ENCODE measurements at regions not wholly inside any gene's neighbourhood (a gene's known extent, or its start where the extent isn't known, plus 50 kb on each side); places are given as distances from the start of the nearest gene placed in this dataset.

DNA sequence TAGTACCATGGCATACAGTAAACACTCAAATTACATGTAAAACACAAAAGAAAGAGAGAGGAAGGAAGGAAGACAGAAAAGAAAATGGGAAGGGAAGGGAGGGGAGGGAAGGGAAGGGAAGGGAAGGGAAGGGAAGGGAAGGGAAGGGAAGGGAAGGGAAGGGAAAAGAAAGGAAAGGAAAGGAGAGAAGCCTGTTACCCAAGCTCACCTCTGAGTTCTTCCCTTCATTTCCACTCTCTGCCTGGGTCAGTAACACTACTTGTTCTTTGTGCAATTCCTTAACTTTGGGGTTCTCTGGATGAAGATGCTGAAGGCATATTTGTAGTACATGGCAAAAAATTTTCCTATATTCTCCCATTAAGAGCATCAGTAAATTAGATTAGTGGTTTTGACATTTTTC, 241.0 kb downstream of the RAB28 start:
- Mint-ChIP-seq H3K27ac (no peak overlapping the region), H3K4me1 (ENCODE audit: low read depth) (peaks cover 10% of the 10 kb centered on the region), H3K27me3 (ENCODE audit: low read depth) (no peaks in the 10 kb centered on the region), H3K36me3 (ENCODE audit: insufficient read depth in 2 of 2) (peaks cover 6 to 10% of the 10 kb centered on the region in 2 donors), H3K4me3 (no peak overlapping the region), H3K9me3 (peaks cover 7 to 15% of the 10 kb centered on the region in 2 donors)
- ATAC-seq (replicated peaks in 1 of 2) (no peak), DNase-seq (no peak)

DNA sequence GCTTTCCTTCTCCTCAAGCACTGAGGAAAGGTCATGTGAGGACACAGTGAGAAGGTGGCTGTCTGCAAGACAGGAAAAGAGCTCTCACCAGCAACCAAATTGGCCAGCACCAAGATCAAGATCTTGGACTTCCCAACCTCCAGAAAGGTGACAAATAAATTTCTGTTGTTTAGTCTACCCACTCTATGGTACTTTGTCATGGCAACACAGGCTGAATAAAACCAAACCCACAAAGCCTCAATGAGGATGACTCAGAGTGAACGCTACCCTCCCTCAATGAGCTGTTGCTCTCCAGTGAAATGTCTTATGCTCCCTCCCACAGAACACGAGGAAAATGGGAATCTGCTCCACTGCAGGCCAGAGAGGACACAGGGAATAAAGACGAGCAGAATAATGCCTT, 244.1 kb downstream of the RAB28 start:
- Mint-ChIP-seq H3K4me3 (no peak overlapping the region), H3K9me3 (peaks cover 0 to 13% of the 10 kb centered on the region in 2 donors), H3K36me3 (ENCODE audit: insufficient read depth in 2 of 2) (no peaks in the 10 kb centered on the region), H3K4me1 (ENCODE audit: low read depth) (peaks cover 10% of the 10 kb centered on the region), H3K27me3 (ENCODE audit: low read depth) (no peaks in the 10 kb centered on the region), H3K27ac (no peak overlapping the region)
- DNase-seq, result peak; percentile 11
- ATAC-seq (replicated peaks in 1 of 2), result peak; percentile 90 to 91

DNA sequence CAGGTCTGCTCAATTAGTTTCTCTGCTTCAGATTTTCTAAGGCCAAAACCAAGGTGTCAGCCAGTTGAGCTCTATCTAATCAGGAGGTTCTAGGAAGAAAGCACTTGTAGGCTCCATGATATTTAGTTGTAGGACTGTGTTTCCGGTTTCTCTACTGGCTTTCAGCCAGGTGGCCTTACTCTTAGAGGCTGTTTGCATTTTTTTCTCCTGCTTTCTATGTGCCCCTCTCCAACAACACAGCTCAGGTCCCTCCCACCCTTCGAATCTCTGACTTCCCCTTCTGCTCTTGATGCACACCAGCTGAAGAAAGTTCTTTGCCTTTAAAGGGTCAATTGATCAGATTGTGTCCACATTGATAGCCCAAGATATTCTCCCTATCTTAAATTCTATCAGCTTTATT, 245.2 kb downstream of the RAB28 start:
- DNase-seq (no peak), ATAC-seq (replicated peaks in 1 of 2) (no peak)
- peaks cover 0 to 2% of the 10 kb centered on the region in 2 donors for H3K36me3 Mint-ChIP-seq (ENCODE audit: insufficient read depth in 2 of 2)
- H3K9me3 Mint-ChIP-seq, result peaks cover 1 to 15% of the 10 kb centered on the region in 2 donors
- H3K4me1 Mint-ChIP-seq (ENCODE audit: low read depth), result peaks cover 10% of the 10 kb centered on the region
- no peaks in the 10 kb centered on the region for H3K27me3 Mint-ChIP-seq (ENCODE audit: low read depth)
- no peak overlapping the region for H3K27ac Mint-ChIP-seq
- no peak overlapping the region for H3K4me3 Mint-ChIP-seq

DNA sequence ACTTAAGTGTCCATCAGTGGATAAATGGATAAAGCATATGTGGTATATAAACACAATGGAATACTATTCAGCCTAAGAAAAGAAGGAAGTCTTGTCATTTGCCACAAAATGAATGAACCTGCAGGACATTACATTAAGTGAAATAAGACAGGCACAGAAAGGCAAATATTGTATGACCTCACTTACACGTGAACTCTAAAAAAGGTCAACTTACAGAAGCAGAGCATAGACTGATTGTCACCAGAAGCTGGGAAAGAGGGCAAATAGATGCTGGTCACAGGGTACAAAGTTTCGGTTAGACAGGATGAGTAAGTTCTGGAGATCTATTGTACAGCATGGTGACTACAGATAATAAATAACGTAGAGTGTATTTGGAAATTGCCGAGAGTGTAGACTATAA, 247.7 kb downstream of the RAB28 start:
- Mint-ChIP-seq H3K4me3 (no peak overlapping the region), H3K9me3 (peaks cover 9 to 16% of the 10 kb centered on the region in 2 donors), H3K36me3 (ENCODE audit: insufficient read depth in 2 of 2) (peaks cover 2 to 6% of the 10 kb centered on the region in 2 donors), H3K27ac (no peak overlapping the region), H3K4me1 (ENCODE audit: low read depth) (peaks cover 10% of the 10 kb centered on the region), H3K27me3 (ENCODE audit: low read depth) (no peaks in the 10 kb centered on the region)
- DNase-seq, result no peak
- no peak for ATAC-seq (replicated peaks in 1 of 2)

DNA sequence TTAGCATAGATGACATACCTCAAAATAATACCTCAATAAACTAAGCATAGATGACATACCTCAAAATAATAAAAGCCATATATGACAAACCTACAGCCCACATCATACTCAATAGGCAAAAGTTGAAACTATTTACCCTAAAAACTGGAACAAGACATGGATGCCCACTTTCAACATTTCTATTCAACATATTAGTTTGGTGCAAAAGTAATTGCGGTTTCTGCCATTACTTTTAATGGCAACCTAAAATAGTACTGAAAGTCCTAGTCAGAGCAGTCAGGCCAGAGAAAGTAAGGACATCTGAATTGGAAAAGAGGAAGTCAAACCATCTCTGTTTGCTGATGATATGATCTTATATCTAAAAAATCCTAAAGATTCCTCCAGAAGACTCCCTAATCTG, 250.4 kb downstream of the RAB28 start:
- no peak overlapping the region for H3K4me3 Mint-ChIP-seq
- H3K36me3 Mint-ChIP-seq (ENCODE audit: insufficient read depth in 2 of 2), result peaks cover 12 to 21% of the 10 kb centered on the region in 2 donors
- no peak overlapping the region for H3K27ac Mint-ChIP-seq
- DNase-seq (no peak), ATAC-seq (replicated peaks in 1 of 2) (no peak)
- no peaks in the 10 kb centered on the region for H3K4me1 Mint-ChIP-seq (ENCODE audit: low read depth)
- peaks cover 23 to 24% of the 10 kb centered on the region in 2 donors for H3K9me3 Mint-ChIP-seq
- no peaks in the 10 kb centered on the region for H3K27me3 Mint-ChIP-seq (ENCODE audit: low read depth)

DNA sequence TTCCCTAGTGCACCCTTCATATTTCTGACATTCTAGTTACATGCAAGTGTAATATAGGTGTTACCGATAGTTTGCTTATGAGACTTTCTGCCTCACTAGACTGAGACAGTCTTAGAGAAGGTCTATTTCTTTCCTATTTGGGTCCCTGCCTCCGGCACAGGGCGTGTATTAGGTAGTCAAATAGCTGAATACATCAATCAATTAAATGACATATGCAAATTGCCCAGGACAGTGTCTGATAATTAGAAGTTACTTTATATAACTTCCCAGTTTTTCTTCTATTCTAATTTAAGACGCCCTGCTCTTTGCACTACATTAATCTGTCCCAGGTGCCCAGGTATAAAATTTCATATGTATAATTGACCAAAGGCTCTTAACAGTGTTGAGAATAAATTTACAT, 264.2 kb downstream of the RAB28 start:
- ATAC-seq (replicated peaks in 1 of 2) (no peak), DNase-seq (no peak)
- Mint-ChIP-seq H3K4me3 (no peak overlapping the region), H3K27ac (no peak overlapping the region), H3K27me3 (ENCODE audit: low read depth) (no peaks in the 10 kb centered on the region), H3K4me1 (ENCODE audit: low read depth) (no peaks in the 10 kb centered on the region), H3K9me3 (peaks cover 0 to 7% of the 10 kb centered on the region in 2 donors), H3K36me3 (ENCODE audit: insufficient read depth in 2 of 2) (peaks cover 0 to 4% of the 10 kb centered on the region in 2 donors)

DNA sequence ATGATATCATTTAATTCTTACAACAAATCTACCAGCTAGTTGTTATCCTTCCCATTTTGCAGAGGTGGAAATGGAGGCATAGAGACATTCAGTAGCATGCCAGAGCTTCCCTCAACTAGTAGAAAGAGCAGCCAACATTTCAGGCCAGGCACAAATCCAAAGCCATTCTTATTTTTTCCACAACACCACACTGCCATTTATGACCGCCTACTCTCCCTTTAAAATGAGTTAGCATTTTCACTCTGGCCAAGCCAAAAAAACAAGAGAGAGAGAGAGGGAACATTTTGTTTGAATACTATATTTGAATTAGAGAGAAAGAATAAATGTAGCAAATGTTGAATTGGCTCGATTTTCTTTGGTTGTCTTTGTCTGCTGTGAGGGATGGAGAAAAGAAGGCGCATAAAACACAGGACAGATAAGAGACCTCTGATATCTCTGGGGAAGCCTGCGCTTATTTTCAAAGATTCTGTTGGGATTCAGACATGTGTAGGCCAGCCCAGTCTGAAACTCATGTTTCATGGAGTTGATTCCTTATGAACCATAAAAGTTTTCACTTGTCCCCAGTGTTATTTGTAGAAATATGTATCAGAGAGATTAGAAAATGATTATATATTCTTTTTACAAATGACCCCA, 265.7 kb downstream of the RAB28 start:
- H3K36me3 Mint-ChIP-seq (ENCODE audit: insufficient read depth in 2 of 2), result peaks cover 0 to 4% of the 10 kb centered on the region in 2 donors
- no peak for DNase-seq
- no peaks in the 10 kb centered on the region for H3K27me3 Mint-ChIP-seq (ENCODE audit: low read depth)

DNA sequence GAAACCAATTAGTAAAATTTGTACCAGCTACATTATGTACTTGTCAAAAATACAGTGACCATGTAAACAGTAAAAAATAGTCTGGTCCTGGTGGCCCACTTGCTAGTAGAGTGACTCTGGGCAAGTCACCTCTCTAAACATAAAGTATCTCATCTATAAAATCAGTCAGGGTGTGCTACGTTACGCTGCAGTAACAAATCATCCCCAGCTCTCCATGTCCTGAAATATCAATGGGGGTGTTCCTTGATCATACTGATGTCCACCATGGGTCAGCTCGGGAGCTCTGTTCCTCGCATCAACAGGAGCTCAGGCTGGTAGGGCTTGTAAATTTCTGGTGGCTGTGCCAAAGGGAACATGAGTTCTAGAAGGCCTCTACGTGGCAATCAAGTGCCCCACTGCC, 268.6 kb downstream of the RAB28 start:
- ATAC-seq (replicated peaks in 1 of 2), result no peak
- Mint-ChIP-seq H3K4me3 (no peak overlapping the region), H3K4me1 (ENCODE audit: low read depth) (no peaks in the 10 kb centered on the region), H3K9me3 (peaks cover 0 to 7% of the 10 kb centered on the region in 2 donors), H3K27ac (no peak overlapping the region), H3K27me3 (ENCODE audit: low read depth) (no peaks in the 10 kb centered on the region), H3K36me3 (ENCODE audit: insufficient read depth in 2 of 2) (peaks cover 0 to 4% of the 10 kb centered on the region in 2 donors)
- no peak for DNase-seq

More for the DNA sequence above, 265.7 kb downstream of the RAB28 start:
- Mint-ChIP-seq H3K27ac (no peak overlapping the region), H3K4me1 (ENCODE audit: low read depth) (no peaks in the 10 kb centered on the region), H3K9me3 (peaks cover 0 to 7% of the 10 kb centered on the region in 2 donors), H3K4me3 (no peak overlapping the region)
- no peak for ATAC-seq (replicated peaks in 1 of 2)

DNA sequence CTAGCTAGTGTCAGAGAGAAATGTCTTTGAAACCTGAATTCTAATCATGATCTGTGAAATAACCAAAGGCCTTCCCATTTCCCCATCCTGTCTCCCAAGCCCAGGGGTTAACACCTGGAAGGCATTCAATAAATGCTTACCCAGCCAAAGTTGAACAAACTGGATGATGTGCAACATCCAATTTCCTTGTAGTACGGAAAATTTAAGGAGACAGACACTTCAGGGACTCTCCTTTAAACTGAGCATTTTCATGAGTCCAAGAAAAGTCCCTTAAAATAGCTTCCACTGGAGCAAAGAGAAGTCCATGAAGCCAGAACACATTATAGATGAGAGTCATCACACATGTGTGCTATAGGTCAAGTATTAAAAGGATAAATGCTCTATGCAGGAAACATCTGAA, 271.2 kb downstream of the RAB28 start:
- no peak overlapping the region for H3K4me3 Mint-ChIP-seq
- H3K27me3 Mint-ChIP-seq (ENCODE audit: low read depth), result no peaks in the 10 kb centered on the region
- H3K9me3 Mint-ChIP-seq, result peaks cover 0 to 7% of the 10 kb centered on the region in 2 donors
- H3K36me3 Mint-ChIP-seq (ENCODE audit: insufficient read depth in 2 of 2), result peaks cover 3 to 4% of the 10 kb centered on the region in 2 donors
- DNase-seq, result no peak
- no peak overlapping the region for H3K27ac Mint-ChIP-seq
- ATAC-seq (replicated peaks in 1 of 2), result no peak
- H3K4me1 Mint-ChIP-seq (ENCODE audit: low read depth), result no peaks in the 10 kb centered on the region

DNA sequence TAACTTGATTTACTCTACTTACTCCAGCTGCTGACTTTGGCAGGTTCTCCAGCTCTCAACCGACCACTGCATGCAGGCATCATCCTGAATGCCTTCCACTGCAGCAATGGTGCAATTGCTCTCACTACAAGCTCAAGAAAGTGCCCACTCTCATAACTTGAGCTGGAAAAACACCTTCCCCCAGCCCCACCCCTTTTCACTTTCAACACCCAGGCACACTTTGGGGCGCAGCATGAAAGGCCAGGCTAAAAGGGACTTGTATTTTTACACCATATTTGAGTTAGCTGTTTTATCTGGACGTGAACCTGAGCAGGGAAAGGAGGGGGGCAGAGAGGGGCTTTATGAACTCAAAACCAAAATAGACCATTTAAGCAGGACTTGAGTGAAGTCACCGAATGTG, 274.5 kb downstream of the RAB28 start:
- H3K36me3 Mint-ChIP-seq (ENCODE audit: insufficient read depth in 2 of 2), result peaks cover 0 to 3% of the 10 kb centered on the region in 2 donors
- no peak for ATAC-seq (replicated peaks in 1 of 2)
- H3K27ac Mint-ChIP-seq, result no peak overlapping the region
- H3K27me3 Mint-ChIP-seq (ENCODE audit: low read depth), result no peaks in the 10 kb centered on the region
- no peak for DNase-seq
- no peaks in the 10 kb centered on the region for H3K9me3 Mint-ChIP-seq
- no peak overlapping the region for H3K4me3 Mint-ChIP-seq
- no peaks in the 10 kb centered on the region for H3K4me1 Mint-ChIP-seq (ENCODE audit: low read depth)

DNA sequence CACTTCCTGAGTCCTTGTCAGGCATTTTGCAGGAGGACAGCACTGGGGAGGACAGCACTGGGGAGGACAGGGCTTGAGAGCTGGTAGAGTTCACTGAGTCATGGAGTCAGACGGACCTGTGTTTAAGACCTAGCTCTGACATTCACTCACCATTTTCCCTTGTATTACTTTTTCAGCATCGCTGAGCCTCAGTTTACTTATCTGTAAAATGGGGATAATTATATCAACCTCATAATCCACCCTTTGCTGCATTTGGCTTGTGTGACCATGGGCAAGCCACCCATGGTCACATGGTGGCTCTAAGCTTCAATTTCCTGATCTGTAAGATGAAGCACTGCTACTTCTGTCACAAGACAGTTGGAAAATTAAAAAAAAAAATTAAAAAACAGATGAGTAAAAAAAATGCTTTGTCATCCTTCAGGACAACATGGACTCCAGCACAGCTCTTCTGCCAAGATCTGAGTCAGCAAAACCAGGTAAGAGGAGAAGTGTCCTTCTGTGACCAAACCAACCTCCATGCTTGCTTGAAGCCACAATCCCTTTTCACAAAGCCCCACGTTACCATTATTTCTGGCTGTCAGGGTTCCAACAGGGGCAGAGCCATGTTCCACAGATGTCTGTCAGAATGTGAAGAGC, 275.5 kb downstream of the RAB28 start:
- no peaks in the 10 kb centered on the region for H3K27me3 Mint-ChIP-seq (ENCODE audit: low read depth)
- peaks cover 0 to 3% of the 10 kb centered on the region in 2 donors for H3K36me3 Mint-ChIP-seq (ENCODE audit: insufficient read depth in 2 of 2)
- no peak overlapping the region for H3K27ac Mint-ChIP-seq
- H3K4me3 Mint-ChIP-seq, result no peak overlapping the region
- DNase-seq (no peak), ATAC-seq (replicated peaks in 1 of 2) (no peak)
- no peaks in the 10 kb centered on the region for H3K4me1 Mint-ChIP-seq (ENCODE audit: low read depth)
- no peaks in the 10 kb centered on the region for H3K9me3 Mint-ChIP-seq

DNA sequence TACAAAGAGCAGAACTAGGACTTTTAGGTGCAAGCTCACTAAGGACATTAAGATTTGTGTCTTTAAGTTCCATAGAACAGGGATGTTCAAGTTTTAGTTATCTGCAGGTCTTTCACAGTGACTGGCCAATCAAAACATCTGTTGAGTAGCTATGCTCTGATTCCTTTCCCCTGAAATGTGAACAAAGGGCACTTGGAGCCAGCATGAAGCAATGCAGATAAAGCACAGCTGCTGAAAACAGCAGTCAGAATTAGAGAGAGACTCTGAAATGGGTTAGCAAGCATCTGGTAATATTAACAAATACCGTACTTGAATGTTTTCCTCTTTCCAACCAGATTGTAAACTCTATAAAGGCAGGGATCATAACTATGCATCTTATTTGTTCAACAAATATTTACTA, 276.9 kb downstream of the RAB28 start:
- no peak for ATAC-seq (replicated peaks in 1 of 2)
- H3K9me3 Mint-ChIP-seq, result no peaks in the 10 kb centered on the region

DNA sequence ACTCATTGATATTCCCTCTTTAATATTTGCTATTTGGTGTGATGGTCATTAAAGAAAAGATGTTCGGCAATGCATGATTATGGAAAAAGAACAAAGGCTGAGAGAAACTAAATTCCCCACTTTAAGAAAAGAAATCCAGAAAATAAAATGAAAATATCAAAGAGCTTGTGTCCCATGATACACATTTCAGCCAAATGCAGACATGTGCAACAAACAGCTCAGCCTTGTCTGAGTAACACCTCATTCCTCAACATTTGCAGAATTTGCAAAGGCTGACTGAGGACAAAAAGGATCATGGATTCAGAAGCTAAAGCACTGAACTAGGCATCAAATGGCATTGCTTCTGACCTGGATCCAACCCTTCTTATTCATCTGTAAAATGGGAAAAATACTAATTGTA, 281.0 kb downstream of the RAB28 start:
- no peak overlapping the region for H3K27ac Mint-ChIP-seq
- H3K9me3 Mint-ChIP-seq, result no peaks in the 10 kb centered on the region
- H3K36me3 Mint-ChIP-seq (ENCODE audit: insufficient read depth in 2 of 2), result no peaks in the 10 kb centered on the region
- DNase-seq (no peak), ATAC-seq (replicated peaks in 1 of 2) (no peak)
- H3K27me3 Mint-ChIP-seq (ENCODE audit: low read depth), result no peaks in the 10 kb centered on the region
- H3K4me1 Mint-ChIP-seq (ENCODE audit: low read depth), result no peaks in the 10 kb centered on the region
- H3K4me3 Mint-ChIP-seq, result no peak overlapping the region

More for the DNA sequence above, 276.9 kb downstream of the RAB28 start:
- Mint-ChIP-seq H3K27me3 (ENCODE audit: low read depth) (no peaks in the 10 kb centered on the region), H3K36me3 (ENCODE audit: insufficient read depth in 2 of 2) (peaks cover 0 to 3% of the 10 kb centered on the region in 2 donors), H3K27ac (no peak overlapping the region), H3K4me1 (ENCODE audit: low read depth) (no peaks in the 10 kb centered on the region), H3K4me3 (no peak overlapping the region)
- DNase-seq, result no peak

DNA sequence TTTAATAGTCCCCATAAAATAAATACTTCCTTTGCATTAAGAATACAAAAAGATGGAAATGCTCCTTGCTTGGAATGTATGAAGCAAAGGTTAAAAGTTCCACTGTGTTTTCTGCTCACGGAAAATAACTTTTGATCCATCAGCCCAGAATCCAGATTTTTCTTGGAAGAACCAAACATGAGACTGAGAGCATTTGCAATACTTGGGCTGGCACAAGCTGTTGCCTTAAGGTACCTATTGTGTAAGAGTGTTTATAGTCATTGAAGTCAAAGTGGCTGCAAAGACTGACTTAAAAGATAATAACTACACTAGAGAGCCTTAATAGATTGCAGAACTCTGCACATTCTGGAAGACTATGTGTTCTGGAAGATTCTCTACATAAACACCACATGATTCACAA, 281.4 kb downstream of the RAB28 start:
- H3K27ac Mint-ChIP-seq, result no peak overlapping the region
- H3K36me3 Mint-ChIP-seq (ENCODE audit: insufficient read depth in 2 of 2), result no peaks in the 10 kb centered on the region
- H3K4me1 Mint-ChIP-seq (ENCODE audit: low read depth), result no peaks in the 10 kb centered on the region
- no peak for DNase-seq
- H3K9me3 Mint-ChIP-seq, result no peaks in the 10 kb centered on the region
- H3K4me3 Mint-ChIP-seq, result no peak overlapping the region
- no peaks in the 10 kb centered on the region for H3K27me3 Mint-ChIP-seq (ENCODE audit: low read depth)
- ATAC-seq (replicated peaks in 1 of 2), result no peak
